ENCODE measurements at regions not wholly inside any gene's neighbourhood (a gene's known extent, or its start where the extent isn't known, plus 50 kb on each side); places are given as distances from the start of the nearest gene placed in this dataset.
"Not testable (repeated sequence)": the region's sequence is repeated elsewhere in the genome, so short reads cannot be mapped to it uniquely, and the experiment has no call there.

- DNase-seq, result no peak
Observed at GRCh38 chr17:77610972-77611521, 347.5 kb upstream of the TNRC6C start.

DNA sequence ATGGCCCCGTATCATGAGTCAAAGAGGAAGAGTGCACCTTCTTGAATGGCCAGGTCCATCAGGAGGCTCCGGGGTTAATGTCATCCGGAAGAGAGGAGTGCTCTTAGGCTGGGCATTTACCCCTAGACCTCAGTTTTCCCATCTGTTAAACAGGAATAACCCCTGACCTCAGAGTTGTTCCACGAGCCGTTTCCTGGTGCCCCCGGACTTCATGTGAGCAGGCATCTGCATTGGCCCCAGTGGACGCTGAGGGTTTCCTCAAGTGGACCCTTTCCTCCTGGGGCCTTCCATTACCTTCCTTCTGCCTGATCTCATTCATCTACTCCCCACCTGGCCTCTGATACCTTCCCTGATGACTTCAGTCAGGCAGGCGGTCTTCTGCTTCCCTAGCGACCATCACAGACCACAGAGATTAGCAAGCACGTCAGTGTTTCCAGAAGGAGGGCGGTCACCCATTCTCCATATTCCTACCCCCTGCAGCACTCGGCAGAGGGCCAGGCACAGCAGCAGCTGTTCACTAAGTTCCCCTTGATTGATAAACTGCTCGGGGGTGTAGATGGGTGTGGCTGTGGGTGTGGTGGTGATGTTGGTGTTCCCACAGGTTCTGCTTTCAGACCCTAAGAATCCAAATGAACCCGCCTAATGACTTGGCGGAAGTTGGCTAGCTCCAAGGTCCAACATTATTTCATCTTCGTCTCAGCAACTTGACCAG lies 346.6 kb upstream of the TNRC6C start:
- DNase-seq, result no peak

GRCh38 chr17:77613218-77613617 lies 345.3 kb upstream of the TNRC6C start:
- DNase-seq, result no peak

GRCh38 chr17:77613627-77614026 lies 344.9 kb upstream of the TNRC6C start:
- DNase-seq, result no peak

DNA sequence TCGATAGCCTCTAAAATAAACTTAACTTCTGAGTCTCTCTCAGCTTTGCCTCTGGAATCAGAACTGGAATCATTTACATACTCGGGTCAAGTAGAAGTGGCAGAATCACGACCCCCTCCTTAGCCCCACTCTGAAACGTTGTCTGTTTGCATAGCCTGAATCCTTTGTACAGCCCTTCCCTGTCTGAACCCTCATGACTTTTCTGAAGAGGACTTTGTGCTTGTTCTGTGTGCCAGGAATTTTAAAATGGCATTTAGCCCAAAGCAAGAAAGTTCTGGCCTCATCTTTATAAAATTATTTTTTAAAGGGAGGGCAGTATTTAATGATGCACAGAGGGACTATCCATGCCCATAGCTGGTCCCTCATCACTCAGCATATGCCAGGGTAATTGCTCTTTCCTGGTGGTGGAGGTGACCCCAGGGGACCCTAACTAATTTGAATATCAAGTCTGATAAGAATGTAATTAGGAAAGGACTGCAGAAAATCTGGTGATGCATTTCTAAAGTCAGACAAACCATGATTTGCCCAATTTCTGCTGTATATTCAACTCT lies 342.7 kb upstream of the TNRC6C start:
- no peak for DNase-seq

DNA sequence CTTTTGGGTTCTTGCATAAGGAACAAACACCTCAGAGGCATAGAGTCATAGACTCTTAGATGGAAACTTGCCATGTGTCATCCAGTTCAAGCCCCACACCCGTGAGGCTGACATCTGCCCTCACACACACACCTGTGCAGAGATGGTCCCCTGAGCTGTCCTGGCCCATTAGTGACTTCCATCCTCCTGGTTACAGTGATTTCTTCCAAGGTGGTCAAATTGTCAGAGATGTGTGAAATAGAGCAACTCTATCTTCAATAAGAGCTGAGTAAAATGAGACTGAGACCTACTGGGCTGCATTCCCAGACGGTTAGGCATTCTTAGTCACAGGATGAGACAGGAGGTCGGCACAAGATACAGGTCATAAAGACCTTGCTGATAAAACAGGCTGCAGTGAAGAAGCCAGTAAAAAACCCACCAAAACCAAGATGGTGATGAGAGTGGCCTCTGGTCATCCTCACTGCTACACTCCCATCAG lies 342.2 kb upstream of the TNRC6C start:
- no peak for DNase-seq

DNA sequence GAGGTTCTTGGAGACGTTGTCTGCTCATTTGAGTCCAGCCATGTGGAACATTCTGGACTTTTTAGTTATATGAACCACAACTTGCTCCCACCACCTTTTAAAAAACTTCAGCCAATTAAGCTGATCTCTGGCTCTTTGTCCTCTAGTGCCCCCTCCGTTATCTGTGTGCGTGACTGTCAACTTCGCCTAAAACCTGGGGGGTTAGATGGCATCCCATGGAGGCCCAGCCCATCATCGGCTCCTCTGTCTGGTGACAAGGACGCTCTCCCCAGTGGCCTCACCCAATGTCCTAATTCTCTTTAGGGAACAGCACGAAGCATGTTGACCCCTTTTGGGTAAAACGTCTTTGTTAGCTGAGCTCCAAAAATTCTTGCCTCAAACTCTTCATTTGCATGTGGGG lies 341.0 kb upstream of the TNRC6C start:
- DNase-seq, result no peak

GRCh38 chr17:77618173-77618572 lies 340.3 kb upstream of the TNRC6C start:
- DNase-seq, result no peak

DNA sequence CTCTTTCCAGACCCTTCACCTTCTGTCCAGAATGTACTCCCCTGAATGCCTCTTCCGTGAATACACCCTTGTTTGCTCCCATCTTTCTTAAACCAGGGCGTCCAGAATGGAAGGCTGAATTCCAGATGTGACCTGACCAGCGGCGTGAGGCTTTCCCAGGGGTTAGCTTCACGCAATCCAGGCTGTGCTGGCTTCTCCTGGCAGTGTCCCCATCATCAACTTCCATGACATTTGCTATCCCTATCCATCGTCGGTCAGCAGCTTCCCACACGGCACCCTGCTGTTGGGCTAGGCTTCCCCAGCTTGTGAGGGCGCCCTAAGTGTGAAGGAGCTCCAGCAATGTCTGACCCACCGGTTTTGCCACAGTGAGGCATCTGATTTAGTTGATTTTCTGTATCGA lies 339.8 kb upstream of the TNRC6C start:
- no peak for DNase-seq

GRCh38 chr17:77619326-77619725 lies 339.2 kb upstream of the TNRC6C start:
- no peak for DNase-seq

GRCh38 chr17:77619851-77620250 lies 338.7 kb upstream of the TNRC6C start:
- no peak for DNase-seq

GRCh38 chr17:77620282-77620681 lies 338.2 kb upstream of the TNRC6C start:
- no peak for DNase-seq

- DNase-seq, result not testable (repeated sequence)
Observed at GRCh38 chr17:77622084-77622483, 336.4 kb upstream of the TNRC6C start.

DNA sequence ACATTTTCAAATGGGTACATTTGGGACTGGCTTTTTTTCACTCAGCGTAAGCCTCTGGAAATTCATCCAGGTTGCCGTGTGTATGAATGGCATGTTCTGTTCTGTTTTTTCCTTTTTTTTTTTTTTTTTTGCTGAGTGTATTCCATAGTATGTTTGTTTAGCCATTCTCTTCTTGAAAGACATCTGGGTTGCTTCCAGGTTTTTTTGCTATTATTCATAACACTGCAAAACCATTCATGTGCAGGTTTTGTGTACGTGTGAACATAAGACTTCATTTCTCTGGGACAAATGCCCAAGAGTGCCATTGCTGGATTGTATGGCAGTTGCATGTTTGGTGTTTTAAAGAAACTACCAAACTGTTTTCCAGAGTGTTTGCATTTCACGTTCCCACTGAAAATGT lies 335.9 kb upstream of the TNRC6C start:
- no peak for DNase-seq

DNA sequence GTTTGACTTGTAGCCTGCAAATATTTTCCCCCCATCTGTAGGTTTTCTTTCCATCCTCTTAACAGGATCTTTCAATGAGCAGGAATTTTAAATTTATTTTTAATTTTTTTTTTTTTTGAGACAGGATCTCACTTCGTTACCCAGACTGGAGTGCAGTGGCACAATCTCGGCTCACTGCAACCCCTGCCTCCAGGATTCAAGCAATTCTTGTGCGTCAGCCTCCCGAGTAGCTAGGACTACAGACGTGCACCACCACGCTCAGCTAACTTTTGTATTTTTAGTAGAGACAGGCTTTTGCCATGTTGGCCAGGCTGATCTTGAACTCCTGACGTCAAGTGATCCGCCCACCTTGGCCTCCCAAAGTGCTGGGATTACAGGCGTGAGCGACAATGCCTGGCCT lies 335.2 kb upstream of the TNRC6C start:
- not testable (repeated sequence) for DNase-seq

GRCh38 chr17:77628035-77628434 lies 330.5 kb upstream of the TNRC6C start:
- DNase-seq, result no peak

DNA sequence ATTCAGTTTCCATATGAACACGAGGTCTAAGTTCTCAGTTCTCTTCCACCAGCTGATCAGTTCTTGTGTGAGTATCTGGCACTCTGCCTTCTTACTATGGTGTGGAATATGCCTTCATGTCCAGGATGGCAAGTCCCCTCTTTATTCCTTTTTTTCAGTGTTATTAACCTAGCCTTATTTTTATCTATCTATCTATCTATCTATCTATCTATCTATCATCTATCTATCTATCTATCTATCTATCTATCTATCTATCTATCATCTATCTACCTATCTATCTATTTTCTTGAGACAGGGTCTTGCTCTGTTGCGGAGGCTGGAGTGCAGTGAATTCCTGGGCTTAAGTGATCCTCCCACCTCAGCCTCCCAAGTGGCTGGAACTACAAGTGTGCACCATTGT lies 329.2 kb upstream of the TNRC6C start:
- not testable (repeated sequence) for DNase-seq

DNA sequence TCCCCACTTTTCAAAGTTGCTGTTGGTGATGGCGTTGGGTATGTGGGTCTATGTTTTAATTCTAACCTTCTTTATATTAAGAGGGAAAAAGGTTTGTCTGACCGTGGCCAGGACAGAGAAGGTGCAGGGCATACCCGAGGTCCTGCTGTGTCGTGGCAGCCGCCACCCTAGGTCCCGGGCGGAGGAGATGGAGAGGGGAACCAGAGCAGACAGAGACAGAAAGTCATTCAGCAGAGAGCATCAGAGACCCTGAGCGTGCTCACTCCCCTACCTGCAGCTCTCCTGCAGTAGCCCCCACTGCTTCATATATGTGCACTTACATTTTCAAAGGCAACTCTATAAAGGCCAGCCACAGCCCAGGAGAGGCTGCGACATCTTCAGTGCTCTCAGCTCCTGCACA lies 327.2 kb upstream of the TNRC6C start:
- DNase-seq, result no peak

GRCh38 chr17:77632619-77633018 lies 325.9 kb upstream of the TNRC6C start:
- no peak for DNase-seq

GRCh38 chr17:77634710-77635109 lies 323.8 kb upstream of the TNRC6C start:
- DNase-seq, result no peak

DNA sequence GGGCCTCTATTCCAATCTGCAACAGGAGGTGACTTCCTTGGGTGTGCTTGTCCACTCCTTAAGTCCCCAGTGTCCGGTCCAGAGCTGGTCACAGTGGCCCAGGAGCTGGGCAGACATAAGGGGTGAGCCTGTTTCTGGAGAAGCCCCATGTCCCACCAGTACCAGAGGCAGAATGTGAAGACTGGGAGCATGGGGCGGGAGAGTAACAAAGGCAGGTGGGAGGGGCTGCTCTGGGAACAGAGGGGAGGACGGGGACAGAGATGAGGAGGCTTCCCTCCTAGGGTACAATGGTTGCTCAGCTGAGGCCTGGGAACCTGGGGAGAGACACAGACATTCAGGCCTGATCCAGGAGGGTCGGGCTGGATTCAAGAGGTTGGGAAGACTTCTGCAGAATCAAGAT lies 323.3 kb upstream of the TNRC6C start:
- DNase-seq, result no peak

DNA sequence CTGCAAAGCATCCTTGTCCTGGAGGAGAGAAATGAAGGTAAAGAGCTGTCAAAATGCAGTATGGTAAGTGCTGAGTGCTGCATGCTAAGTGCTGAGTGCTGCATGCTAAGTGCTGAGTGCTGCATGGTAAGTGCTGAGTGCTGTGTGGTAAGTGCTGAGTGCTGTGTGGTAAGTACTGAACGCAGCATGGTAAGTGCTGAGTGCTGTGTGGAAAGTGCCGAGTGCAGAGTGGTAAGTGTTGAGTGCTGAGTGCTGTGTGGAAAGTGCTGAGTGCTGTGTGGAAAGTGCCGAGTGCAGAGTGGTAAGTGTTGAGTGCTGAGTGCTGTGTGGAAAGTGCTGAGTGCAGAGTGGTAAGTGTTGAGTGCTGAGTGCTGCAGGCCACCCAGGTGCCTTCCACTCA lies 322.7 kb upstream of the TNRC6C start:
- DNase-seq, result not testable (repeated sequence)

GRCh38 chr17:77636835-77637817 lies 321.4 kb upstream of the TNRC6C start:
- no peak for DNase-seq
